ENCODE measurements at regions not wholly inside any gene's neighbourhood (a gene's known extent, or its start where the extent isn't known, plus 50 kb on each side); places are given as distances from the start of the nearest gene placed in this dataset.

- Histone ChIP-seq H3K4me1 (no peaks in the 10 kb centered on the region), H3K4me3 (no peak overlapping the region), H3K9me3 (peaks cover 2 to 14% (median 4%) of the 10 kb centered on the region in 3 donors), H3K27ac (no peak overlapping the region), H3K36me3 (no peaks in the 10 kb centered on the region), H3K27me3 (no peaks in the 10 kb centered on the region)
- no peak for DNase-seq
- ATAC-seq, result no peak
- no peak for TF ChIP-seq POLR2A (IDR thresholded peaks at IDR 0.05)
- intact Hi-C loops (cut with DNase I; ENCODE audit: low total_unique reads) (no loop called here), in situ Hi-C loops (cut with MboI; ENCODE audit: low sequenced_read_pairs in 4 of 4) (no loop called here)
Measured at GRCh38 chr6:166809721-166810120, 146.6 kb downstream of the RNASET2 start.

GRCh38 chr6:166806962-166807757 is 149.2 kb downstream of the RNASET2 start:
- intact Hi-C loops (cut with DNase I; ENCODE audit: low total_unique reads), result no loop called here
- Histone ChIP-seq H3K36me3 (no peaks in the 10 kb centered on the region), H3K4me1 (no peaks in the 10 kb centered on the region), H3K4me3 (no peak overlapping the region), H3K9me3 (peaks cover 2 to 14% (median 4%) of the 10 kb centered on the region in 3 donors), H3K27me3 (no peaks in the 10 kb centered on the region), H3K27ac (no peak overlapping the region)
- DNase-seq, result no peak
- in situ Hi-C loops (cut with MboI; ENCODE audit: low sequenced_read_pairs in 4 of 4), result no loop called here
- TF ChIP-seq CTCF (IDR thresholded peaks at IDR 0.05 in 4 of 5, conservative IDR thresholded peaks at IDR 0.05 in 1 of 5), result no peak
- TF ChIP-seq POLR2A (IDR thresholded peaks at IDR 0.05), result no peak
- no peak for ATAC-seq

GRCh38 chr6:166806217-166806838 is 150.0 kb downstream of the RNASET2 start:
- Histone ChIP-seq H3K4me1 (no peaks in the 10 kb centered on the region), H3K27ac (no peak overlapping the region), H3K4me3 (no peak overlapping the region), H3K36me3 (no peaks in the 10 kb centered on the region), H3K9me3 (peaks cover 2 to 14% (median 4%) of the 10 kb centered on the region in 3 donors), H3K27me3 (no peaks in the 10 kb centered on the region)
- no peak for ATAC-seq
- in situ Hi-C loops (cut with MboI; ENCODE audit: low sequenced_read_pairs in 4 of 4) (no loop called here), intact Hi-C loops (cut with DNase I; ENCODE audit: low total_unique reads) (no loop called here)
- TF ChIP-seq CTCF (IDR thresholded peaks at IDR 0.05 in 4 of 5, conservative IDR thresholded peaks at IDR 0.05 in 1 of 5), result no peak
- no peak for TF ChIP-seq POLR2A (IDR thresholded peaks at IDR 0.05)
- no peak for DNase-seq

GRCh38 chr6:166803471-166803870 is 152.9 kb downstream of the RNASET2 start:
- TF ChIP-seq CTCF (IDR thresholded peaks at IDR 0.05 in 4 of 5, conservative IDR thresholded peaks at IDR 0.05 in 1 of 5), result no peak
- no peak for TF ChIP-seq POLR2A (IDR thresholded peaks at IDR 0.05)
- ATAC-seq, result no peak
- in situ Hi-C loops (cut with MboI; ENCODE audit: low sequenced_read_pairs in 4 of 4), result no loop called here

GRCh38 chr6:166802401-166802800 is 153.9 kb downstream of the RNASET2 start:
- Histone ChIP-seq H3K27ac (no peak overlapping the region), H3K4me3 (no peak overlapping the region), H3K4me1 (no peaks in the 10 kb centered on the region), H3K27me3 (no peaks in the 10 kb centered on the region), H3K9me3 (peaks cover 2 to 14% (median 4%) of the 10 kb centered on the region in 3 donors), H3K36me3 (no peaks in the 10 kb centered on the region)
- no peak for TF ChIP-seq POLR2A (IDR thresholded peaks at IDR 0.05)
- TF ChIP-seq CTCF (IDR thresholded peaks at IDR 0.05 in 4 of 5, conservative IDR thresholded peaks at IDR 0.05 in 1 of 5), result no peak
- in situ Hi-C loops (cut with MboI; ENCODE audit: low sequenced_read_pairs in 4 of 4), result no loop called here
- intact Hi-C loops (cut with DNase I; ENCODE audit: low total_unique reads), result no loop called here
- ATAC-seq (no peak), DNase-seq (no peak)

More at GRCh38 chr6:166803471-166803870, 152.9 kb downstream of the RNASET2 start:
- intact Hi-C loops (cut with DNase I; ENCODE audit: low total_unique reads), result no loop called here
- Histone ChIP-seq H3K9me3 (peaks cover 2 to 14% (median 4%) of the 10 kb centered on the region in 3 donors), H3K27ac (no peak overlapping the region), H3K4me1 (no peaks in the 10 kb centered on the region), H3K27me3 (no peaks in the 10 kb centered on the region), H3K36me3 (no peaks in the 10 kb centered on the region), H3K4me3 (no peak overlapping the region)
- DNase-seq, result no peak
